K562 (cell line): ENCODE measurements at regions not wholly inside any gene's neighbourhood (a gene's known extent, or its start where the extent isn't known, plus 50 kb on each side); places are given as distances from the start of the nearest gene placed in this dataset.
"Not testable (repeated sequence)": the region's sequence is repeated elsewhere in the genome, so short reads cannot be mapped to it uniquely, and the experiment has no call there.

ENCODE experiments used
- ATAC-seq: fragments of 200-7000 bp; cut with Tn5 transposase; 3 replicates; pipeline ENCODE4 v1.9.1; 2020; ENCODE audit warnings: moderate library complexity
- BruUV-seq: library from RNA; stranded (reverse); fragments of 400-500 nt; replicated peaks from 2 replicates; lab custom pipeline; 2021; lab: Mats Ljungman, UMichigan
- CTCF ChIA-PET: fragments of 300-600 bp; formaldehyde crosslinking; extraction: SDS; loops from one replicate; lab custom pipeline; 2021; ENCODE audit warnings: low intra/inter-chr PET ratio; lab: Yijun Ruan, JAX
- POLR2A ChIA-PET: fragments of 300-600, 350-650 bp; sonication (Branson Sonifier 250); formaldehyde crosslinking; extraction: SDS; loops from one replicate; lab custom pipeline; 2021; ENCODE audit warnings: antibody characterized with exemption, inconsistent platforms; lab: Yijun Ruan, JAX
- DNase-seq, 4 experiments: peaks; one replicate each; pipeline versions ENCODE4 v3.0.0 to v3.0.0-alpha.2; 2011 to 2018; ENCODE audit warnings: low spot score in 3 of 4, mixed read lengths in 3 of 4; ENCODE audit errors: extremely low read depth in 1 of 4
- FAIRE-seq: peaks from 2 replicates; lab custom pipeline; 2011; peaks lifted over from hg19 to GRCh38; lab: Jason Lieb, UNC
- H2AFZ ChIP-seq: 2 replicates; pipeline ENCODE4 v1.6.0; 2011; ENCODE audit warnings: low read depth, low read length, control low read depth, inconsistent platforms
- H3K27ac ChIP-seq: fragments of 200-600 bp; 3 replicates; pipeline ENCODE4 v1.8.0; 2011; ENCODE audit warnings: low read depth, mild to moderate bottlenecking, control low read depth, inconsistent platforms, low read length, moderate library complexity, mixed read lengths; ENCODE audit errors: extremely low read depth
- H3K27me3 ChIP-seq, 2 experiments: fragments of 300-600 bp in 1 of 2; 2 replicates in 1 of 2; 3 replicates in 1 of 2; pipeline versions ENCODE4 v1.6.0 to v1.8.0; 2011; ENCODE audit warnings: inconsistent platforms in 2 of 2, low read length in 2 of 2, mild to moderate bottlenecking in 1 of 2, mixed read lengths in 1 of 2, moderate library complexity in 1 of 2; ENCODE audit not compliant: control insufficient read depth in 2 of 2, insufficient read depth in 2 of 2
- H3K36me3 ChIP-seq: fragments of 300-600 bp; 3 replicates; pipeline ENCODE4 v1.8.0; 2011; ENCODE audit warnings: mild to moderate bottlenecking, low read length, inconsistent platforms; ENCODE audit not compliant: control insufficient read depth, insufficient read depth
- H3K4me1 ChIP-seq, 2 experiments: fragments of 200-600 bp in 1 of 2; replicated peaks in 1 of 2; 2 replicates in 1 of 2; 3 replicates in 1 of 2; pipeline versions ENCODE4 v1.5.1 to v1.8.0; 2011; ENCODE audit warnings: inconsistent platforms in 2 of 2, low read length in 2 of 2, mild to moderate bottlenecking in 1 of 2, mixed read lengths in 1 of 2, moderate library complexity in 1 of 2; ENCODE audit not compliant: control insufficient read depth in 2 of 2, insufficient read depth in 2 of 2
- H3K4me2 ChIP-seq: 2 replicates; pipeline ENCODE4 v1.6.1; 2011; ENCODE audit warnings: low read length, control low read depth, inconsistent platforms, mixed read lengths; ENCODE audit not compliant: insufficient read depth
- H3K4me3 ChIP-seq: fragments of 200-600 bp; sonication (generic), shearing (Covaris generic); 2 replicates; pipeline ENCODE4 v1.5.1; 2016; ENCODE audit warnings: control low read depth, inconsistent platforms
- H3K79me2 ChIP-seq: fragments of 200-600 bp; 3 replicates; pipeline ENCODE4 v1.8.0; 2011; ENCODE audit warnings: low read length, inconsistent platforms; ENCODE audit not compliant: control insufficient read depth, insufficient read depth
- H3K9ac ChIP-seq, 2 experiments: 2 replicates each; pipeline versions ENCODE4 v1.6.0 to v1.6.1; 2011; ENCODE audit warnings: low read depth in 2 of 2, low read length in 2 of 2, control low read depth in 1 of 2, inconsistent platforms in 1 of 2, mild to moderate bottlenecking in 1 of 2, mixed read lengths in 1 of 2; ENCODE audit not compliant: insufficient read depth in 1 of 2
- H3K9me1 ChIP-seq: one replicate; pipeline ENCODE4 v1.6.0; 2011; ENCODE audit warnings: inconsistent platforms, mild to moderate bottlenecking, low read length, moderate library complexity; ENCODE audit not compliant: control insufficient read depth, insufficient read depth
- H3K9me3 ChIP-seq: replicated peaks from 2 replicates; pipeline ENCODE4 v1.5.1; 2011; ENCODE audit warnings: low read depth, low read length, inconsistent platforms; ENCODE audit not compliant: control insufficient read depth, insufficient read depth
- H4K20me1 ChIP-seq: replicated peaks from 2 replicates; pipeline ENCODE4 v1.6.1; 2011; ENCODE audit warnings: low read length, inconsistent platforms, mixed read lengths; ENCODE audit not compliant: control insufficient read depth, insufficient read depth
- FOXA1 ChIP-seq: fragments of 450-650 bp; IDR thresholded peaks from 2 replicates; pipeline ENCODE4 v1.6.1; 2016; ENCODE audit warnings: mild to moderate bottlenecking, borderline replicate concordance
- GTF2F1 ChIP-seq: IDR thresholded peaks from 2 replicates; pipeline ENCODE4 v1.6.1; 2011; ENCODE audit warnings: low read depth, low read length, improper control_type of control experiment
- HNRNPK ChIP-seq: fragments of 200-400 bp; formaldehyde crosslinking; IDR thresholded peaks from one replicate; pipeline ENCODE4 v1.6.1; 2018; ENCODE audit warnings: mild to moderate bottlenecking, low read depth, low read length; ENCODE audit not compliant: poor library complexity, severe bottlenecking
- NBN ChIP-seq: fragments of 450-650 bp; IDR thresholded peaks from 2 replicates; pipeline ENCODE4 v1.6.1; 2016; ENCODE audit warnings: low read depth, mild to moderate bottlenecking
- RBM25 ChIP-seq: fragments of 200-400 bp; formaldehyde crosslinking; IDR thresholded peaks from 2 replicates; pipeline ENCODE4 v1.6.1; 2018; ENCODE audit warnings: low read length, low read depth, moderate library complexity; ENCODE audit not compliant: severe bottlenecking
- USF2 ChIP-seq: sonication (generic); formaldehyde crosslinking; IDR thresholded peaks from 2 replicates; pipeline ENCODE4 v1.5.0; 2020; ENCODE audit warnings: missing genetic modification reagents
- ZNF436 ChIP-seq: fragments of 250-450, 450-650 bp; sonication (Bioruptor Pico); formaldehyde crosslinking; IDR thresholded peaks from 2 replicates; pipeline ENCODE4 v1.7.0; 2020; ENCODE audit warnings: mild to moderate bottlenecking
- WGBS: fragments of 100-300 bp; shearing (Covaris generic); methylation state at CpG from one replicate; pipeline ENCODE4 v1.1.6; 2016; ENCODE audit warnings: low coverage, mixed read lengths; ENCODE audit not compliant: insufficient coverage; ENCODE audit errors: missing lambda C conversion rate; 5-methylcytosine and 5-hydroxymethylcytosine counted together
- in situ Hi-C: fragments of 300-500 bp; cut with MboI; formaldehyde crosslinking; loops from 4 replicates; pipeline ENCODE4 v1.15.0; 2018; ENCODE audit warnings: inconsistent platforms, mixed read lengths
- intact Hi-C: fragments of 100-400 bp; cut with micrococcal nuclease; formaldehyde crosslinking; loops from 2 replicates; pipeline ENCODE4 v1.14.2; 2022

- Histone ChIP-seq H3K36me3 (no peaks in the 10 kb centered on the region), H3K4me1 (no peaks in the 10 kb centered on the region)
- no peak for TF ChIP-seq RBM25
- no peak for TF ChIP-seq GTF2F1
- TF ChIP-seq NBN: no peak
- TF ChIP-seq USF2 (CRISPR knock-in tag): no peak
- no peak for TF ChIP-seq ZNF436
- no peak for TF ChIP-seq HNRNPK
- TF ChIP-seq FOXA1: no peak
Observed at GRCh38 chr2:17206771-17207170, 311.5 kb downstream of the RAD51AP2 start.

GRCh38 chr2:17204214-17204613, 314.0 kb downstream of the RAD51AP2 start:
- H3K27ac ChIP-seq, CTCF ChIA-PET, BruUV-seq, FAIRE-seq, H3K4me2 ChIP-seq, POLR2A ChIA-PET, H4K20me1 ChIP-seq, ATAC-seq, H3K79me2 ChIP-seq, H3K4me3 ChIP-seq, intact Hi-C loops, H3K36me3 ChIP-seq, H3K4me1 ChIP-seq, H3K9me3 ChIP-seq, H3K9me1 ChIP-seq, H3K27me3 ChIP-seq, in situ Hi-C loops, H2AFZ ChIP-seq, DNase-seq, H3K9ac ChIP-seq: not testable (repeated sequence)
- WGBS: 20% methylated on average over 1 of the region's 1 CpG

More at GRCh38 chr2:17206771-17207170, 311.5 kb downstream of the RAD51AP2 start:
- DNase-seq: no peak
- FAIRE-seq: no peak
- ATAC-seq: no peak
- intact Hi-C loops (no loop called here), in situ Hi-C loops (no loop called here)
- H3K79me2 ChIP-seq: no peaks in the 10 kb centered on the region
- H3K4me3 ChIP-seq: no peak overlapping the region
- H3K4me2 ChIP-seq: no peak overlapping the region
- no peaks in the 10 kb centered on the region for H3K9me3 ChIP-seq
- ChIA-PET POLR2A (no interaction called here), CTCF (no interaction called here)
- H3K9me1 ChIP-seq: no peaks in the 10 kb centered on the region
- H3K27me3 ChIP-seq: no peaks in the 10 kb centered on the region
- BruUV-seq: no TSS peak
- H2AFZ ChIP-seq: no peak overlapping the region
- no peak overlapping the region for H3K27ac ChIP-seq
- no peak overlapping the region for H3K9ac ChIP-seq
- H4K20me1 ChIP-seq: no peaks in the 10 kb centered on the region
